Stimulated activated CD4-positive, alpha-beta T cell treated with anti-CD3 and anti-CD28 coated beads, Interleukin-2, amount 100 ng/mL, for 24 hours (primary cell): ENCODE measurements at regions not wholly inside any gene's neighbourhood (a gene's known extent, or its start where the extent isn't known, plus 50 kb on each side); places are given as distances from the start of the nearest gene placed in this dataset.

Experiments
- DNase-seq, 2 donors: peaks; one replicate each; pipeline ENCODE4 v3.0.0-alpha.2; 2020

GRCh38 chr5:147037515-147038205 lies 159.1 kb upstream of the PPP2R2B start:
- DNase-seq = no peak

GRCh38 chr5:147040856-147041255 lies 162.3 kb upstream of the PPP2R2B start:
- DNase-seq = no peak

GRCh38 chr5:147044572-147045273 lies 166.2 kb upstream of the PPP2R2B start:
- no peak for DNase-seq

- DNase-seq = no peak
These were observed 166.7 kb upstream of the PPP2R2B start for GRCh38 chr5:147045290-147045689.

GRCh38 chr5:147046281-147046680 lies 167.7 kb upstream of the PPP2R2B start:
- no peak for DNase-seq

GRCh38 chr5:147046894-147047293 lies 168.3 kb upstream of the PPP2R2B start:
- no peak for DNase-seq

GRCh38 chr5:147049764-147050163 lies 171.2 kb upstream of the PPP2R2B start:
- no peak for DNase-seq

- no peak for DNase-seq
These were observed 171.6 kb upstream of the PPP2R2B start for GRCh38 chr5:147050172-147050571.

GRCh38 chr5:147051193-147051592 lies 172.6 kb upstream of the PPP2R2B start:
- DNase-seq = no peak

- DNase-seq = no peak
These were observed 174.0 kb upstream of the PPP2R2B start for GRCh38 chr5:147052519-147052918.

GRCh38 chr5:147055089-147055826 lies 176.7 kb upstream of the PPP2R2B start:
- DNase-seq = no peak

GRCh38 chr5:147055850-147056566 lies 177.5 kb upstream of the PPP2R2B start:
- no peak for DNase-seq

- no peak for DNase-seq
These were observed 177.8 kb upstream of the STK32A start for GRCh38 chr5:147057051-147057450.

GRCh38 chr5:147061431-147061830 lies 173.4 kb upstream of the STK32A start:
- no peak for DNase-seq

- DNase-seq = no peak
These were observed 172.4 kb upstream of the STK32A start for GRCh38 chr5:147062427-147062826.

GRCh38 chr5:147063943-147064342 lies 170.9 kb upstream of the STK32A start:
- DNase-seq = no peak

- DNase-seq = no peak
These were observed 169.8 kb upstream of the STK32A start for GRCh38 chr5:147065071-147065470.

GRCh38 chr5:147068998-147069397 lies 165.8 kb upstream of the STK32A start:
- DNase-seq = no peak

GRCh38 chr5:147072622-147073021 lies 162.2 kb upstream of the STK32A start:
- no peak for DNase-seq

GRCh38 chr5:147073098-147073497 lies 161.7 kb upstream of the STK32A start:
- no peak for DNase-seq

- DNase-seq = no peak
These were observed 159.6 kb upstream of the STK32A start for GRCh38 chr5:147075187-147075586.

- no peak for DNase-seq
These were observed 154.4 kb upstream of the STK32A start for GRCh38 chr5:147080391-147080790.

GRCh38 chr5:147081311-147081764 lies 153.5 kb upstream of the STK32A start:
- DNase-seq = no peak
